CD1c-positive myeloid dendritic cell (primary cell): ENCODE measurements at regions not wholly inside any gene's neighbourhood (a gene's known extent, or its start where the extent isn't known, plus 50 kb on each side); places are given as distances from the start of the nearest gene placed in this dataset.

Source experiments
- DNase-seq: peaks from one replicate; pipeline ENCODE4 v3.0.0-alpha.2; 2016; ENCODE audit errors: extremely low spot score

- DNase-seq: no peak
These were observed 983.2 kb downstream of the BCL11B start for GRCh38 chr14:98288825-98289224.

- no peak for DNase-seq
These were observed 981.4 kb downstream of the BCL11B start for GRCh38 chr14:98290596-98290995.

GRCh38 chr14:98292191-98292590 lies 979.8 kb downstream of the BCL11B start:
- no peak for DNase-seq

- DNase-seq: no peak
These were observed 978.4 kb downstream of the BCL11B start for GRCh38 chr14:98293576-98293975.

GRCh38 chr14:98296895-98297294 lies 975.1 kb downstream of the BCL11B start:
- DNase-seq: no peak

DNA sequence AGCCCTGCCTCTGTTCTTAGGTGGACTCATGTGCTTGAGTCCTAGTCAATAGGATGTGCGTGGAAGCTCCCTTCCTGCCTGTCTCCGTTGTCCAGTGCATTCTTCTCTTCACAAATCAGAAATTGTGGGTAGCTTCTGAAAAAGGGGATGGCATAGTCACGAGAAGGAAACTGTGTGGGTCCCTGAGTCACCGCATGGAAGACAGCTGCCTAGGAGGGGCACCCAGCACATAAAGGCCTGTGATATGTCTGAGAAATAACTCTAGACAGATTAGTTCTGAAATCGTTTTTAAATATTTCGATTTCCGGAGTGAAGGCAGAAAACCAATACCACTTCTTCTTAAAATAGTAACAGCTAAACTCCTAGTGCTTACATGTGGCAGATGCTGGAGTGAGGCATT lies 974.4 kb downstream of the BCL11B start:
- DNase-seq: no peak

DNA sequence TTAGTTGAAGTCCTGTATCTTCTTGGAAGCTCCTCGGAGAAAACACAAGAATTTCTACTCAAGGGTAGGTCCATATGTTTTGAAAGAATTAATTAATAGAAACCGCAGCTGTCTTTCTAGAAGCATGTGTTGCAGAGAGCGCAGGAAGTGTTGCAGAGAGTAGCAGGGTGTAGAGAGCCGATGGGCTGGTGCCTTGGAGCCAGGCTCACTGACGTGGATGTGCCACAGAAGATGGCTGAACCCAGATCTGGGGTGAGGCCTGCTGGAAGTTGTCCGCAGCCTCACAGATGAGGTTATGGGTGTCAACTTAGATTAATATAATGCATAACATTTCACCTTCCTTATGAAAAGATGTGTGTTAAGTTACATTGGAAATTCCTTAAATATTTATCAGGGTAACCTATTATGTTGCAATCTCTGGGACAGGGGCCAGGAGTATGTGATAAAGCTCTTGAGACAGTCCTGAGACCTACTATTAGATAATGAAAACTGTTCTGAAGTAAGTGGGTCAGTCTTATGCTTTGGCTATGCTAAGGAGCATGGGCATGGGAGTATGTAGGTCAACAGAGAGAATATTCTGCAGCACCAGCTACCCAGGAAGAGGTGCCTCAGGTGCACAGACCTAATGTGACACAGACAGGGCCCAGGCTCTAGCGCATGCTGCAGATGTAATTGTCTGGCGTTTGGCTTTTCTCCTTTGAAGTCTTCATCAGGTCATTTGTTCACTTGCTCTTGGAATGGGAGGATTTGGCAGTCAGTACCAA lies 973.3 kb downstream of the BCL11B start:
- DNase-seq: no peak

DNA sequence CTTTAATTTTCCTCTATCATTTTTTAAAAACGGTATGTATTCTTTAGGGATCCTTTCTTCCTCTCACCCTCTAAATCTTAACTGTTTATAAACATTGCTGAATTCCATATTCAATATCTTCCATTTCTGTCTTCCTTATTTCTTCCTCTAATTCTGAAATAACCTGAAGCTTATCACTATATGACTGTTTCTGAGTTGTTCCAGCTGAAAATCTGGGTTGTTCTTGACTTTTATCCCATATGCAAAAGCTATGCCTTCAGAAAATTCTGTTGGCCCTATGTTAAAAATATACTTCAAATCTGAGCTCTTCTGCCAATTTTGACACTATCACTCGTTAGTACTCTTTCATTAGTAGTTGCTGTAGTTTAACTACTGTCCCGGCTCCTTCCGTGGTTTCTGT lies 970.3 kb downstream of the BCL11B start:
- no peak for DNase-seq

DNA sequence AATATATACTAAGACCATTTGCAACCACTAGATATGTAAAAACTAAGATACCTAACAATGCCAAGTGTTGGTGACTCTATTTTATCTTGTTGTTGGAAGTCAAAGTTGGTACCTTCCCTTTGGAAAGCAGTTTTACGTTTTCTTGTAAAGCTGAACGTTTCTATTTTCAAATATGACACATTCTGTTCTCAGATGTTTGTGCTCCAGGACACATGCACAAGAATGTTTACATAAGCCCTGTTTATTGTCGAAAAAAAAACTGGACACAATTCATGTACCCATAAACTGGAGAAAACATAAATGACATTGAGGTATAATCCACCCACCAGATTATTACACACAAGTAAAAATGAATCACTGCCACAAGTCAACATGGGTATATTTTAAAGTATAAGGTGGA lies 967.4 kb downstream of the BCL11B start:
- no peak for DNase-seq

- DNase-seq: no peak
These were observed 962.4 kb downstream of the BCL11B start for GRCh38 chr14:98309591-98309990.

- DNase-seq: no peak
These were observed 960.0 kb downstream of the BCL11B start for GRCh38 chr14:98312006-98312405.

DNA sequence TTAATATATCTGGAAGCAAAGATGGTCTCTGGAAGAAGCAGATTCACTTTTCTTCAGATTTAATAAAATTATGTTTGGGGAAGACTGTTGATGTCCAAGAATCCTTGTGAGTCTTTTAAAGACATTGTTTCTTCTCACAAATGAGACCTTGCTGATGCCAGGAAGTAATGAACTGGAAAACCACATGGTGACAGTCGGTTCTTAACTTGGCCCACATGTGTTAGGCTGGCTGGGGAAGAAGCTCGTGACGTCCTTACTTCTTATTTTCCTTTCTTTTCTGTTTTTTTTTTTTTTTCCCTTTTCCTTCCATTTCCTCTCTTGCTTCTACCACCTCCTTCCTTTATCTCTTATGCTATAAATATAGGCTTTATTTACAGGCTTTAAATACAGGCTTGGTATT lies 950.2 kb downstream of the BCL11B start:
- no peak for DNase-seq

- DNase-seq: no peak
These were observed 948.2 kb downstream of the BCL11B start for GRCh38 chr14:98323836-98324235.

DNA sequence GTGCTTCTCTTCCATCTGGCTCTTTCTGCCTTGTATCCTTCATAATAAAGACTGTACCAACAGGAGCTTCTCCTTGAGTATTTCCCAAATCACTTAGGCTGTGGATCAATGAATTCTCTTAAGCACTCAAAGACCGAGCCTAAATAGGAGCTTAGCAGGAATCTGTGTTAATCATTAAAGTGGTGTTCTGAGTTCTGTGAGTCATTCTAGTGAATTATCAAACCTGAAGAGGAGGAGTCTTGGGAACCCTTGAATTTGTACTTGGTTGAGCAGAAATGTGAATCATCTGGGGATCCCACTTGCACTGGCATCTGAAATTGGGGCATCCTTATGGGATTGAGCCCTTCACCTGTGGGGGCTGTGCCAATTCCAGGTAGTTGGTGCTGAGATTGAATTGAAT lies 946.2 kb downstream of the BCL11B start:
- DNase-seq: no peak

DNA sequence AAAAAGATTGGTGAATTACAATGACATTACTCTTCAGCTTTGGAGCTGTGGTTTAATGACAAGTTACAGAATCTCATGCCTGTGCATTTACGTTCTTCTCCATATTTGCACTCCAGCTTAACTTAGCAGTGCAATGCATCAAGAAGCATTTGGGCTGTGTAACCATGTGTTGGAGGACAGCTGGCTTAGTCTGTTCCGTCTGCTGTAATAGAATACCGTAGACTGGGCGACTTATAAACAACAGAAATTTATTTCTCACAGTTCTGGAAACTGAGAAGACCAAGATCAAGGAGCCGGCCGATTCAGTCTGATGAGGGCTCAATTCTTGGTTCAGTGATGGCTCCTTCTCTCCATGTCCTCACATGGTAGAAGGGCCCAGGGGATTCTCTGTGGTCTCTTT lies 943.5 kb downstream of the BCL11B start:
- DNase-seq: no peak

- DNase-seq: no peak
These were observed 937.8 kb downstream of the BCL11B start for GRCh38 chr14:98334186-98334585.

GRCh38 chr14:98341211-98341610 lies 930.8 kb downstream of the BCL11B start:
- no peak for DNase-seq

GRCh38 chr14:98345161-98345560 lies 926.8 kb downstream of the BCL11B start:
- no peak for DNase-seq

GRCh38 chr14:98347686-98348085 lies 924.3 kb downstream of the BCL11B start:
- no peak for DNase-seq

DNA sequence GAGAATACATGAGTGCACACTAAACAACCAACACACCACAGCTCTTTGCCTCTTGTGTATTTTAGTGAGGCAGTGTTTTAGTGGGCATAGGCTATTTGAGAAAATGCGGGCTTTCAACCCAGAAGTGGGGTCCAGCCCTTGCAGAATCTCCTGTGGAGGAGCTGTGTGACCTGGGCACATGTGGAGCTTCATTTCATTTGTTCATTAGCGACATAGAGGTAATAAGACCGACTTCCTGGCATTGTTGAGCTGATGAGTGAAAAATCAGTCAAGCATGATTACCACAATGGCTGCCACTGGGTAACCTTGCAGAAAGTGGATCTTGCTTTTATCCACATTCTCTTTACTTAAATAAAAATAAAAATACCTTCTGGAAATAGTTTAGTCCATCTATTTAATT lies 923.5 kb downstream of the BCL11B start:
- DNase-seq: no peak

DNA sequence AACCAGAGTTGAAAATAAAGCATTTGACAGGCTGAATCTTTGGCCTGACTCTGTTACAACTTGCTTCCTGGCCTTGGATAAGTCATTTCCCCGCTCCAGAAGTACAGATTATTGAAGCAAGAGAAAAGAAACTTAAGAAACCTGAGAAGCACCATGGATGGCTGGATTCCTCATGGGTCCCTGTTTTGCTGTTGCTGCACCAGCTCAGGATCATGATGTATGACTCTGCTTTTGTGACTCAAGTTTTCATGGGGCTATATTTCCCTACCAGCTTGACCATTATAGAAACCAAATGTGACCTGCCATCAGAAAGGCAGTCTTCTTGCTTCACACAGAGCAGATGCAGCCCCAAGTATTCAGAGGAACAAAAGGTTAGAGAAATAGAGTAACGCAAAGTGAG lies 921.8 kb downstream of the BCL11B start:
- no peak for DNase-seq

GRCh38 chr14:98364961-98365360 lies 907.0 kb downstream of the BCL11B start:
- DNase-seq: no peak

- DNase-seq: no peak
These were observed 905.6 kb downstream of the BCL11B start for GRCh38 chr14:98366429-98366828.

DNA sequence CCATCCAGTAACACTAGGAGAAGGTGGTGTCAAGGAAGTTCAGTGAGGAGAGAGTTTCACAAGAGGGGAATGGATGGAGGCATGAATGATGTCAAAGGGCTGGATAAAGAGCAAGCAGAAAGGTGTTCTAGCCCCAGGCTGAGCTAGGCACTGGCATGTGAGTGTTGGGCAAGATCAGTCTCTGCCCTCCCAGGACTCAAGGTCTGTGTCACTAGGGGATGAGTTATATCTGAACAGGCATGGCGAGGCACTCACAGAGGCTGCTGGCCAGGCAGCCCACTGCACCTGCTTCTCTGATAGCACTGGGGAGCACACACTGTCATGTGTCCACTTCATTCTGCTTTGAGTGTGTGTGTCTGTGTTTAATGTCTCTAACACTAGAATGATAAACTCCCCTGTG lies 903.8 kb downstream of the BCL11B start:
- DNase-seq: no peak
